AG10803 (cell line): ENCODE measurements at regions not wholly inside any gene's neighbourhood (a gene's known extent, or its start where the extent isn't known, plus 50 kb on each side); places are given as distances from the start of the nearest gene placed in this dataset.

Source experiments
- DNase-seq: peaks from one replicate; pipeline ENCODE4 v3.0.0; 2010; ENCODE audit warnings: low read depth
- H3K4me3 ChIP-seq: 2 replicates; pipeline ENCODE4 v1.5.1; 2011; ENCODE audit warnings: mild to moderate bottlenecking, low read length, control low read depth
- CTCF ChIP-seq: conservative IDR thresholded peaks from 2 replicates; pipeline ENCODE4 v1.5.1; 2011; ENCODE audit warnings: mild to moderate bottlenecking, low read length, control low read depth, inconsistent platforms

- no peak for TF ChIP-seq CTCF
- no peak for DNase-seq
These were observed 427.8 kb downstream of the CDH9 start for GRCh38 chr5:26610577-26610976.

GRCh38 chr5:26601563-26601962, 436.8 kb downstream of the CDH9 start:
- TF ChIP-seq CTCF: no peak
- DNase-seq: no peak
- no peak overlapping the region for H3K4me3 ChIP-seq

More at GRCh38 chr5:26610577-26610976, 427.8 kb downstream of the CDH9 start:
- no peak overlapping the region for H3K4me3 ChIP-seq

GRCh38 chr5:26582350-26583045, 455.9 kb downstream of the CDH9 start:
- no peak for DNase-seq
- no peak overlapping the region for H3K4me3 ChIP-seq
- no peak for TF ChIP-seq CTCF

GRCh38 chr5:26579712-26580111, 458.7 kb downstream of the CDH9 start:
- H3K4me3 ChIP-seq: no peak overlapping the region
- TF ChIP-seq CTCF: no peak
- no peak for DNase-seq

GRCh38 chr5:26578002-26578401, 460.4 kb downstream of the CDH9 start:
- no peak for TF ChIP-seq CTCF
- DNase-seq: no peak
- no peak overlapping the region for H3K4me3 ChIP-seq

- no peak for DNase-seq
- no peak overlapping the region for H3K4me3 ChIP-seq
These were observed 465.9 kb downstream of the CDH9 start for GRCh38 chr5:26572480-26572879.

More at GRCh38 chr5:26572480-26572879, 465.9 kb downstream of the CDH9 start:
- TF ChIP-seq CTCF: no peak
